Fibroblast of mammary gland (primary cell): ENCODE measurements at regions not wholly inside any gene's neighbourhood (a gene's known extent, or its start where the extent isn't known, plus 50 kb on each side); places are given as distances from the start of the nearest gene placed in this dataset.
A peak's percentile ranks its signal among the peaks of the same experiment; 100 is the strongest.

Source experiments
- DNase-seq: peaks from one replicate; pipeline ENCODE4 v3.0.0-alpha.2; 2010; ENCODE audit warnings: low read depth
- H3K4me3 ChIP-seq: 2 replicates; pipeline ENCODE4 v1.5.1; 2011; ENCODE audit warnings: low read depth, mild to moderate bottlenecking, low read length, moderate library complexity; ENCODE audit not compliant: control insufficient read depth
- CTCF ChIP-seq: conservative IDR thresholded peaks from 2 replicates; pipeline ENCODE4 v1.5.1; 2011; ENCODE audit warnings: low read depth, low read length, inconsistent platforms; ENCODE audit not compliant: control insufficient read depth, insufficient read depth

DNA sequence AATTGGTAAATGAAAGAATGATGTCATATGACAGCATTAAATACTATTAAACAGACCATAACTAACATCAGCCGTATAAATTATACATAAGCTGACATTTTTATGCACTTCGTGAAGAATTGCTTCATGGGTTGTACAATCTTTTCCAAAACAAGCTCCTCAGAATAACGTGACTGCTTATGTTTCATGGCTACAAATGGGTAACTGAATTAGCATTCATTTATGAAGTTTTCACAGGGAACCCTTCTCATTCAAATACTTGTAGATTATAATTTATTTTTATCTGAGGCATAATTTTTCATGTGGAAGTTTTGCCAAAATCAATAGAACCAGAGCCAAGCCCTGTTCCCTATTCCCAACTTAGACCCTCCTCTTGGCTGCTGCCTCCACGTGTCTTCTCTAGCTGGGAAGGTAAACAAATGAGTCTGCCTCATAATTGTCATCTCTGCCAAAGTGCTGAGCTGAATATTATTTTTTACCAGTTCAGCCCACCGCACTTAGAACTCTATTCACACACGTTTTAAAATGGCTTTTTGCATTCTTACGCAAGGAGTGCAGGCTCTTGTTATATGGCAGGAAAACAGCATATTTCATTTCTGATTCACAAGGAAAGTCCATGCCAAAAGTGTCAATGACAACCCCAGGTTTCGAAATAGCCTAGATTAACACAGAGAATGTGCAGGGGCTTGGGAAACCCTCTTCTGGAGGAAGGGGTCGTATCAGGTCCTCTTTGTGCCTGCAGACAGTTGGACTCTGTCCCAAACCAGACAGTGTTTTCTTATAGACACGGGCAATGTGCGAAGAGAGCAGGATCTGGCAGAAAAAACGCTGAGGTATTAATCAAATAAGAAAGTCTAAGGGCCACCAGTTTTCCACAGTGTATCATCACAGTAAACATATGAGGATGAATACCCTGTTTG, 370.7 kb upstream of the MGMT start:
- H3K4me3 ChIP-seq = no peak overlapping the region
- no peak for TF ChIP-seq CTCF
- peak; percentile 96 for DNase-seq

DNA sequence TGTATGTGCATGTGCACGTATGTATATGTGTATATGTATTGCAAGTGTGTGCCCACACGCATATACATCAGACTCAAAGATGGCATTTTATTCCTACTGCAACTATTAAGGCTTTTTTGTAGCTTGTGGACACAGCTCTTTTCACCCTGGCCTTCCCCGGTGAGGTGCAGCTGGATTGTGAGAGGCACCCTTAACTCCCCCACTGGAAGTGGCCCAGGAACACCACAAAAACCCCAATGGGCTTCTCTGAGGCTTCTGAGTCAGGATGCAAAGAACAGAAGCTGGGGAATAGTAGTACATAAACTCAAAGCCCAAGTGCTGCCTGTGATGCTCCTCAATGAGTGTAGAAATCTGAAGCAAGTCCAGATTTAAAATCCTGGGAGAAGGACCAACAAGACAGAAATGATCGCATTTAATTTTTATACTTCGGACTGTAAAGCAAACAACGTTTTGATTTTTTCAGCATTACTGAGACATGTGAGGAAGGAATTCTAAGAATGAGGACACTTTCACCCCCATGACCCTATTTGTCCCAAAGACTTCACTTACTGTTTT, 369.2 kb upstream of the MGMT start:
- no peak for TF ChIP-seq CTCF
- peak; percentile 74 for DNase-seq
- no peak overlapping the region for H3K4me3 ChIP-seq

DNA sequence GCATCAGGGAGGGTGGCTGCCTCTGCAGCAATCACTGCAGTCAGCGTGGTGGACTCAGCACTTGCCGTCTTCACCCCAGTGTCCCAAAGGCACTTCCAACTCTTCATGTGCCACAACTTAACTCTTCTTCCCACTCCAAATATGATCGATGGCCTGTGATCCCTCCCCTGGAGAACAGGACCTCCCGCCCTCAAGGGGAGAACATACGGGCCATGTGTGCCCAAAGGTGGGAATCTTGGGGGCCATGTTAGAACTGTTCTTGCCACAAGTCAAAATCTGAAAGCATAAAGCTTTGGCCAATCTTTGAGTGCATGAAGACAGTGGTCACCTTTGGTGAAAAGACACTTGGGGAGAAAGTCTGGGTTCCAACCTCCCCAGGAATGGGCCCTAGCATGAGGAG, 368.5 kb upstream of the MGMT start:
- TF ChIP-seq CTCF = no peak
- DNase-seq = no peak
- no peak overlapping the region for H3K4me3 ChIP-seq

GRCh38 chr10:129099486-129099885, 367.6 kb upstream of the MGMT start:
- H3K4me3 ChIP-seq = no peak overlapping the region
- no peak for DNase-seq
- no peak for TF ChIP-seq CTCF

DNA sequence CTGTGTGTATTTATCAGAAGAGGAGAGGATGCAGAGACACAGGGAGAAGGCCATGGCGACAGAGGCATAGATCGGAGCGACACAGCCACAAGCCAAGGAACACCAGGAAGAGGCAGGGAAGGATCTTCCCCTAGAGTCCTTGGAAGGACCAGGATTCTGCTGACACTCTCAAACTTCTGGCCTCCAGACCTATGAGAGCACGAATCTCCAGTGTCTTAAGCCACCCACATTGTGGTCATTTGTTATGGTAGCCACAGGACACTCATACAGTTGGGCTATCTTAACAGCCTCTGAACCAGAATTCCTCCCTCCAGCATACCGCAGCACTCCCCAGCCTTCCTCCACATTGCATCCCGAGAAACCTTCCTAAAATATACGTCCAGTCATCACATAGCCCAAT, 367.0 kb upstream of the MGMT start:
- no peak for TF ChIP-seq CTCF
- no peak overlapping the region for H3K4me3 ChIP-seq
- DNase-seq = no peak

DNA sequence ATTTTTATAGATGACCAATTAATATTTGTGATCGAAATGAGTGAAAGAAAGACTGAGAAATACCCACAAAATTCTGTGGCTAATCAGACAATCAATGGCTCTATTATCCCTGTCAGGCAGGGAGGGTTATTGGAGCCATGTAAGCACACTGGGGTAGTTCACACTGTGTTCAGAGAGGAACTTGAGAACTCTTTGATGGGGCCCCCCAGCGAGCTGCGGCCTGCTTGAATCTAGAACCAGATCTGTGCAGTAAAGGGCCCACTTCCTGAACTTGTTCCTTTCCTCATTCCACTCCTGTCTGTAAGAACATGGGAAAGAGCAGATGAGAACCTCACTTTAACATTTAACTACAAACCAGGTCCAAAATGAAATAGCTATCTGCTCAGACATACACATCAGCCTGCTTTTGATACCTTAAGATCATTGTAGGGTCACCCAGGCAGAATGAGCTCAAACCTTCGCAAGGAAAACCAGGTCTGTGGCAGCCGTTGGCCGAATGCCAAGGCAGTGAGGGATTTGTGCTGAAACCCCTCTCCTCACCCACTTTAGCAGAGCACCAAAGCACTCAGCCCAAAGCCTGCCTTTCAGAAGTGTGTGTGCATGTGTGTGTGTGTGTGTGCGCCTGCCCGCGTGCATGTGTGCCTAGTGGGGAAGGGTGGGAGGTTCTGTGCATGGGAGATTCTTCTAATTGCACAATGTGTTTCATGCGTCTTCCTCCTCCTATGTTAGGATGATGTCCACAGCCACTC, 365.6 kb upstream of the MGMT start:
- DNase-seq = no peak
- no peak overlapping the region for H3K4me3 ChIP-seq
- no peak for TF ChIP-seq CTCF
